ENCODE measurements at regions not wholly inside any gene's neighbourhood (a gene's known extent, or its start where the extent isn't known, plus 50 kb on each side); places are given as distances from the start of the nearest gene placed in this dataset.

- Histone ChIP-seq H3K4me3 (no peak overlapping the region), H3K27ac (no peak overlapping the region), H3K9me3 (replicated peaks) (no peaks in the 10 kb centered on the region), H3K36me3 (no peaks in the 10 kb centered on the region), H3K27me3 (replicated peaks) (no peaks in the 10 kb centered on the region), H3K4me1 (replicated peaks) (no peaks in the 10 kb centered on the region)
- no peak for DNase-seq (ENCODE audit: low read depth in 1 of 2, low spot score in 2 of 2)
These were observed 90.0 kb downstream of the FAM174B start for GRCh38 chr15:92565351-92566125.

- Histone ChIP-seq H3K9me3 (replicated peaks) (no peaks in the 10 kb centered on the region), H3K36me3 (no peaks in the 10 kb centered on the region), H3K27ac (no peak overlapping the region), H3K4me1 (replicated peaks) (no peaks in the 10 kb centered on the region), H3K4me3 (no peak overlapping the region), H3K27me3 (replicated peaks) (no peaks in the 10 kb centered on the region)
- no peak for DNase-seq (ENCODE audit: low read depth in 1 of 2, low spot score in 2 of 2)
These were observed 93.8 kb downstream of the FAM174B start for GRCh38 chr15:92561754-92562153.

GRCh38 chr15:92553317-92553716 lies 102.3 kb downstream of the FAM174B start:
- H3K27me3 ChIP-seq (replicated peaks) = no peaks in the 10 kb centered on the region; the same call in 1 of the 2 replicates
- no peak overlapping the region for H3K27ac ChIP-seq
- no peaks in the 10 kb centered on the region for H3K9me3 ChIP-seq (replicated peaks)
- H3K4me3 ChIP-seq = no peak overlapping the region
- no peaks in the 10 kb centered on the region for H3K36me3 ChIP-seq
- no peaks in the 10 kb centered on the region for H3K4me1 ChIP-seq (replicated peaks)
- DNase-seq (ENCODE audit: low read depth in 1 of 2, low spot score in 2 of 2) = no peak

- DNase-seq (ENCODE audit: low read depth in 1 of 2, low spot score in 2 of 2) = no peak
- H3K4me3 ChIP-seq = no peak overlapping the region
- H3K9me3 ChIP-seq (replicated peaks) = no peaks in the 10 kb centered on the region
- H3K27ac ChIP-seq = no peak overlapping the region
- H3K4me1 ChIP-seq (replicated peaks) = no peaks in the 10 kb centered on the region
- H3K27me3 ChIP-seq (replicated peaks) = no peaks in the 10 kb centered on the region; the same call in 1 of the 2 replicates
- no peaks in the 10 kb centered on the region for H3K36me3 ChIP-seq
These were observed 109.6 kb downstream of the FAM174B start for GRCh38 chr15:92545996-92546395.

- Histone ChIP-seq H3K4me1 (replicated peaks) (no peaks in the 10 kb centered on the region), H3K4me3 (no peak overlapping the region), H3K27me3 (replicated peaks) (no peaks in the 10 kb centered on the region; the same call in none of the 2 replicates), H3K27ac (no peak overlapping the region), H3K36me3 (no peaks in the 10 kb centered on the region), H3K9me3 (replicated peaks) (no peaks in the 10 kb centered on the region)
- DNase-seq (ENCODE audit: low read depth in 1 of 2, low spot score in 2 of 2) = no peak
These were observed 114.0 kb downstream of the FAM174B start for GRCh38 chr15:92541291-92542200.

GRCh38 chr15:92538115-92538514 lies 117.5 kb downstream of the FAM174B start:
- Histone ChIP-seq H3K4me1 (replicated peaks) (no peaks in the 10 kb centered on the region), H3K27ac (no peak overlapping the region), H3K27me3 (replicated peaks) (no peaks in the 10 kb centered on the region; the same call in 1 of the 2 replicates), H3K36me3 (no peaks in the 10 kb centered on the region), H3K9me3 (replicated peaks) (peaks cover 6% of the 10 kb centered on the region; the same call in 1 of the 2 replicates), H3K4me3 (no peak overlapping the region)
- DNase-seq (ENCODE audit: low read depth in 1 of 2, low spot score in 2 of 2) = no peak

GRCh38 chr15:92533298-92533697 lies 122.3 kb downstream of the FAM174B start:
- Histone ChIP-seq H3K27ac (no peak overlapping the region), H3K27me3 (replicated peaks) (no peaks in the 10 kb centered on the region), H3K36me3 (no peaks in the 10 kb centered on the region), H3K9me3 (replicated peaks) (peaks cover 6% of the 10 kb centered on the region), H3K4me3 (no peak overlapping the region), H3K4me1 (replicated peaks) (no peaks in the 10 kb centered on the region)
- no peak for DNase-seq (ENCODE audit: low read depth in 1 of 2, low spot score in 2 of 2)

GRCh38 chr15:92531406-92531805 lies 124.2 kb downstream of the FAM174B start:
- no peak overlapping the region for H3K27ac ChIP-seq
- DNase-seq (ENCODE audit: low read depth in 1 of 2, low spot score in 2 of 2) = no peak
- no peak overlapping the region for H3K4me3 ChIP-seq
- no peaks in the 10 kb centered on the region for H3K4me1 ChIP-seq (replicated peaks)
- no peaks in the 10 kb centered on the region for H3K36me3 ChIP-seq
- no peaks in the 10 kb centered on the region for H3K27me3 ChIP-seq (replicated peaks)
- peaks cover 6% of the 10 kb centered on the region for H3K9me3 ChIP-seq (replicated peaks)

GRCh38 chr15:92528736-92529135 lies 126.8 kb downstream of the FAM174B start:
- Histone ChIP-seq H3K36me3 (no peaks in the 10 kb centered on the region), H3K27me3 (replicated peaks) (no peaks in the 10 kb centered on the region), H3K27ac (no peak overlapping the region), H3K4me1 (replicated peaks) (no peaks in the 10 kb centered on the region), H3K9me3 (replicated peaks) (no peaks in the 10 kb centered on the region; the same call in none of the 2 replicates), H3K4me3 (no peak overlapping the region)
- DNase-seq (ENCODE audit: low read depth in 1 of 2, low spot score in 2 of 2) = no peak

GRCh38 chr15:92527197-92527596 lies 128.4 kb downstream of the FAM174B start:
- Histone ChIP-seq H3K27me3 (replicated peaks) (no peaks in the 10 kb centered on the region), H3K4me1 (replicated peaks) (no peaks in the 10 kb centered on the region), H3K36me3 (no peaks in the 10 kb centered on the region), H3K27ac (no peak overlapping the region), H3K4me3 (no peak overlapping the region), H3K9me3 (replicated peaks) (no peaks in the 10 kb centered on the region; the same call in 1 of the 2 replicates)
- no peak for DNase-seq (ENCODE audit: low read depth in 1 of 2, low spot score in 2 of 2)

- no peak for DNase-seq (ENCODE audit: low read depth in 1 of 2, low spot score in 2 of 2)
- H3K27me3 ChIP-seq (replicated peaks) = no peaks in the 10 kb centered on the region
- no peaks in the 10 kb centered on the region for H3K4me1 ChIP-seq (replicated peaks)
- H3K27ac ChIP-seq = no peak overlapping the region
- H3K36me3 ChIP-seq = no peaks in the 10 kb centered on the region
- no peaks in the 10 kb centered on the region; the same call in 1 of the 2 replicates for H3K9me3 ChIP-seq (replicated peaks)
- H3K4me3 ChIP-seq = no peak overlapping the region
These were observed 129.8 kb downstream of the FAM174B start for GRCh38 chr15:92525758-92526245.

- H3K36me3 ChIP-seq = no peaks in the 10 kb centered on the region
- DNase-seq (ENCODE audit: low read depth in 1 of 2, low spot score in 2 of 2) = no peak
- H3K4me3 ChIP-seq = no peak overlapping the region
- no peaks in the 10 kb centered on the region for H3K4me1 ChIP-seq (replicated peaks)
- no peaks in the 10 kb centered on the region; the same call in 1 of the 2 replicates for H3K9me3 ChIP-seq (replicated peaks)
- no peaks in the 10 kb centered on the region for H3K27me3 ChIP-seq (replicated peaks)
- no peak overlapping the region for H3K27ac ChIP-seq
These were observed 130.6 kb downstream of the FAM174B start for GRCh38 chr15:92524874-92525565.

- no peaks in the 10 kb centered on the region for H3K36me3 ChIP-seq
- no peak overlapping the region for H3K4me3 ChIP-seq
- H3K9me3 ChIP-seq (replicated peaks) = no peaks in the 10 kb centered on the region
- DNase-seq (ENCODE audit: low read depth in 1 of 2, low spot score in 2 of 2) = no peak
- H3K27me3 ChIP-seq (replicated peaks) = no peaks in the 10 kb centered on the region
- no peaks in the 10 kb centered on the region for H3K4me1 ChIP-seq (replicated peaks)
- no peak overlapping the region for H3K27ac ChIP-seq
These were observed 130.5 kb downstream of the ST8SIA2 start for GRCh38 chr15:92524161-92524560.

Data from SJSA1 (cell line).